A673 (cell line): ENCODE measurements at regions not wholly inside any gene's neighbourhood (a gene's known extent, or its start where the extent isn't known, plus 50 kb on each side); places are given as distances from the start of the nearest gene placed in this dataset.

Experiments
- BruUV-seq: library from RNA; stranded (reverse); fragments of 400-500 nt; replicated peaks from 2 replicates; lab custom pipeline; 2021; lab: Mats Ljungman, UMichigan
- CTCF ChIA-PET: fragments of 300-600 bp; sonication (Branson Sonifier 250); formaldehyde crosslinking; loops from one replicate; lab custom pipeline; 2022; ENCODE audit warnings: antibody characterized with exemption; lab: Charles Lee
- POLR2A ChIA-PET: fragments of 300-600 bp; sonication (Branson Sonifier 250); formaldehyde crosslinking; loops from one replicate; lab custom pipeline; 2022; ENCODE audit warnings: antibody characterized with exemption; ENCODE audit not compliant: low non-redundant PET; lab: Charles Lee
- DNase-seq: peaks from one replicate; pipeline ENCODE4 v3.0.0-alpha.2; 2015; ENCODE audit warnings: low spot score
- H3K27ac ChIP-seq: fragments of 200-600 bp; sonication (generic); 2 replicates; pipeline ENCODE4 v1.5.1; 2016; ENCODE audit warnings: mixed run types, low read depth, mild to moderate bottlenecking, mixed read lengths, antibody characterized with exemption, low read length; ENCODE audit not compliant: poor library complexity, severe bottlenecking
- H3K27me3 ChIP-seq: fragments of 200-600 bp; sonication (generic); replicated peaks from 2 replicates; pipeline ENCODE4 v1.6.1; 2017; ENCODE audit warnings: mixed run types, low read depth, mild to moderate bottlenecking, mixed read lengths, antibody characterized with exemption, low read length; ENCODE audit not compliant: insufficient read depth, poor library complexity
- H3K36me3 ChIP-seq: fragments of 200-600 bp; sonication (generic); 2 replicates; pipeline ENCODE4 v1.6.1; 2016; ENCODE audit warnings: mixed run types, mild to moderate bottlenecking, mixed read lengths, antibody characterized with exemption, low read length; ENCODE audit not compliant: insufficient read depth, poor library complexity, severe bottlenecking
- H3K4me1 ChIP-seq: fragments of 200-600 bp; sonication (generic); 2 replicates; pipeline ENCODE4 v1.6.1; 2017; ENCODE audit warnings: mixed run types, mild to moderate bottlenecking, mixed read lengths, antibody characterized with exemption, low read length; ENCODE audit not compliant: insufficient read depth, poor library complexity, severe bottlenecking
- H3K4me3 ChIP-seq: fragments of 200-600 bp; sonication (generic); 2 replicates; pipeline ENCODE4 v1.5.1; 2016; ENCODE audit warnings: low read depth, mixed run types, mild to moderate bottlenecking, mixed read lengths, low read length; ENCODE audit not compliant: poor library complexity, severe bottlenecking
- H3K9me3 ChIP-seq: fragments of 200-600 bp; sonication (generic); 2 replicates; pipeline ENCODE4 v1.6.1; 2016; ENCODE audit warnings: mixed run types, low read depth, mild to moderate bottlenecking, mixed read lengths, antibody characterized with exemption, low read length; ENCODE audit not compliant: poor library complexity, severe bottlenecking
- EZH2 ChIP-seq: fragments of 200-600 bp; sonication (generic); IDR thresholded peaks from 2 replicates; pipeline ENCODE4 v1.6.1; 2017; ENCODE audit warnings: borderline replicate concordance, low read depth, mild to moderate bottlenecking, mixed read lengths, antibody characterized with exemption, low read length; ENCODE audit not compliant: poor library complexity, severe bottlenecking
- intact Hi-C: fragments of 100-400 bp; cut with micrococcal nuclease; formaldehyde crosslinking; loops from one replicate; pipeline ENCODE4 v1.10.0; 2022; ENCODE audit not compliant: unreplicated experiment
- TF ChIP-seq, protein P1 (sequence below): fragments of 300-800, 200-600 bp; sonication (generic); conservative IDR thresholded peaks from 2 replicates; pipeline ENCODE4 v1.5.1; 2017; ENCODE audit warnings: low read depth, mild to moderate bottlenecking, antibody characterized with exemption, low read length, moderate library complexity, mixed read lengths

DNA sequence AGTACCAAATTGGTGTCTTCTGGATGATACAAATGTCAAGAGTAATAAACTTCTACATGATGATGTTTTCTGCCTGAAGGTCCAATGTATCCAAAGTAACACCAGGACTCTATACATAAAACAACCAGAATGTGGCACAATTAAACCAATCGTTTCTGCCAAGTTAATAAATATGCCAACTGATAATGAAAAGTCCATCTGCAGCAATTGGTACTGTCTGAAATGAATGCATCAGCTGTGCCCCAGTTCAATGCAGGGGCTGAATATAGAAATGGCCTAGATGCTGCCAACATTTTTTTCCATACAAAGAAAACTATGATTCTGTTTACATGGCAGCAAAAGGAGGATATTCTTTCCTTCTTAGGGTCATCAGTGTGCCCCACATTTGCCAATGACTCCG, 137.2 kb upstream of the LSM8 start:
- Histone ChIP-seq H3K9me3 (no peaks in the 10 kb centered on the region), H3K27ac (no peak overlapping the region), H3K4me1 (peaks cover 9% of the 10 kb centered on the region), H3K4me3 (no peak overlapping the region), H3K27me3 (no peaks in the 10 kb centered on the region), H3K36me3 (no peaks in the 10 kb centered on the region)
- ChIA-PET POLR2A (no interaction called here), CTCF (no interaction called here)
- BruUV-seq, result no TSS peak
- intact Hi-C loops, result no loop called here
- TF ChIP-seq, protein P1, sequence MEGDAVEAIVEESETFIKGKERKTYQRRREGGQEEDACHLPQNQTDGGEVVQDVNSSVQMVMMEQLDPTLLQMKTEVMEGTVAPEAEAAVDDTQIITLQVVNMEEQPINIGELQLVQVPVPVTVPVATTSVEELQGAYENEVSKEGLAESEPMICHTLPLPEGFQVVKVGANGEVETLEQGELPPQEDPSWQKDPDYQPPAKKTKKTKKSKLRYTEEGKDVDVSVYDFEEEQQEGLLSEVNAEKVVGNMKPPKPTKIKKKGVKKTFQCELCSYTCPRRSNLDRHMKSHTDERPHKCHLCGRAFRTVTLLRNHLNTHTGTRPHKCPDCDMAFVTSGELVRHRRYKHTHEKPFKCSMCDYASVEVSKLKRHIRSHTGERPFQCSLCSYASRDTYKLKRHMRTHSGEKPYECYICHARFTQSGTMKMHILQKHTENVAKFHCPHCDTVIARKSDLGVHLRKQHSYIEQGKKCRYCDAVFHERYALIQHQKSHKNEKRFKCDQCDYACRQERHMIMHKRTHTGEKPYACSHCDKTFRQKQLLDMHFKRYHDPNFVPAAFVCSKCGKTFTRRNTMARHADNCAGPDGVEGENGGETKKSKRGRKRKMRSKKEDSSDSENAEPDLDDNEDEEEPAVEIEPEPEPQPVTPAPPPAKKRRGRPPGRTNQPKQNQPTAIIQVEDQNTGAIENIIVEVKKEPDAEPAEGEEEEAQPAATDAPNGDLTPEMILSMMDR, result no peak
- TF ChIP-seq EZH2, result no peak
- DNase-seq, result no peak

DNA sequence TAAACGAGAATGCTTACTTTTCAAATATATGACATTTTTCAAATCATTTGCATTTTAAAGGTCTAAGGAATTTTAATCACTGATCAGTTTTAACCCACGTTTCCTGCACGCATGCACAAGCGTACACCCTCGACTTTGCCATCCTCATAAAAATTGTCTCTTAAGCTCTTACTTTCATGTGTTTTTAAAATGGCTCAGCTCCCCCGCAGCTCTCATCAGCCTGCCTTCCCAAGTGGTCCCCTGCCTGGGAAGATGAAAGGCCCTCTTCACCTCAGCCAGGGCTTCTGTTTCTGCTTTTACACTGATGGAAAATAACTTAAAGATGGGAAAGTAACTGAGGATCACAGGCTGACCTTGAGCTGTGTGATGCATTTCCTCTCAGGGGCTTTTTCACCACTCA, 131.6 kb upstream of the LSM8 start:
- no peak overlapping the region for H3K27ac ChIP-seq
- intact Hi-C loops, result loop anchor here (5.0 kb wide), 1 partner anchor 75 kb away; no protein-coding TSS in a partner anchor
- no peak overlapping the region for H3K4me3 ChIP-seq
- no TSS peak for BruUV-seq
- DNase-seq, result peak; percentile 62
- TF ChIP-seq, protein P1, result no peak
- no peak for TF ChIP-seq EZH2
- H3K36me3 ChIP-seq, result no peaks in the 10 kb centered on the region
- CTCF ChIA-PET, result no interaction called here
- POLR2A ChIA-PET, result no interaction called here
- peaks cover 27% of the 10 kb centered on the region for H3K4me1 ChIP-seq
- no peaks in the 10 kb centered on the region for H3K9me3 ChIP-seq
- no peaks in the 10 kb centered on the region for H3K27me3 ChIP-seq

DNA sequence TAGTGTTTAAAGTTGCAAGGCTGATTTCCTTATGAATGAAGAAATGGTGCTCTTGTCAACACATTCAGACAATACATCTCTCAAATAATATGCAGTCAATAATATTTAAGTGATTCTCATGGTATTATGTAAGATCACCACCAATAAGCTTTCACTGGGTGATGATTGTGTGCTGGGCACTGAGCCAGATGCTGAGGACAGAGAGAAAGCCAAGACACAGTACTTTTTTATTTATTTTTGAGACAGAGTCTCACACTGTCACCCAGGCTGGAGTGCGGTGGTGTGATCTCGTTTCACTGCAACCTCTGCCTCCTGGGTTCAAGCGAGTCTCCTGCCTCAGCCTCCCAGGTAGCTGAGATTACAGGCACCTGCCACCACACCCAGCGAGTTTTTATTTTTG, 130.6 kb upstream of the LSM8 start:
- H3K27me3 ChIP-seq, result no peaks in the 10 kb centered on the region
- TF ChIP-seq, protein P1, result no peak
- TF ChIP-seq EZH2, result no peak
- H3K36me3 ChIP-seq, result no peaks in the 10 kb centered on the region
- intact Hi-C loops, result loop anchor here (5.0 kb wide), 1 partner anchor 76 kb away; no protein-coding TSS in a partner anchor
- CTCF ChIA-PET, result no interaction called here
- BruUV-seq, result no TSS peak
- POLR2A ChIA-PET, result no interaction called here
- DNase-seq, result peak; percentile 71
- H3K4me3 ChIP-seq, result no peak overlapping the region
- H3K4me1 ChIP-seq, result peaks cover 27% of the 10 kb centered on the region
- no peak overlapping the region for H3K27ac ChIP-seq
- H3K9me3 ChIP-seq, result no peaks in the 10 kb centered on the region
